Adrenal gland (tissue), 9 donors: ENCODE measurements at regions not wholly inside any gene's neighbourhood (a gene's known extent, or its start where the extent isn't known, plus 50 kb on each side); places are given as distances from the start of the nearest gene placed in this dataset.

Experiments
- DNase-seq, 7 donors: peaks; one replicate each; pipeline ENCODE4 v3.0.0-alpha.2; 2019 to 2020
- H3K27ac ChIP-seq, 5 donors: fragments of 200-600 bp; sonication (generic) in 4 of 5; 1 replicate in 3 of 5; 2 replicates in 2 of 5; pipeline versions ENCODE4 v1.5.1 to v1.8.0; 2016 to 2020; ENCODE audit warnings: mild to moderate bottlenecking in 1 of 5
- H3K27me3 ChIP-seq: fragments of 200-600 bp; 2 replicates; pipeline ENCODE4 v1.8.0; 2021
- H3K36me3 ChIP-seq, 2 donors: fragments of 200-600 bp; replicated peaks in 1 of 2; 1 replicate in 1 of 2; 2 replicates in 1 of 2; pipeline versions ENCODE4 v1.5.1 to v1.8.0; 2018 to 2022
- H3K4me1 ChIP-seq, 2 donors: fragments of 200-600 bp; replicated peaks in 1 of 2; 1 replicate in 1 of 2; 2 replicates in 1 of 2; pipeline versions ENCODE4 v1.5.1 to v1.8.0; 2018 to 2021
- H3K4me3 ChIP-seq, 4 donors: fragments of 200-600 bp; sonication (generic) in 3 of 4; one replicate each; pipeline ENCODE4 v1.5.1; 2016 to 2018
- H3K9me3 ChIP-seq, 3 donors: fragments of 200-600 bp; sonication (generic) in 1 of 3; replicated peaks in 1 of 3; 1 replicate in 2 of 3; 2 replicates in 1 of 3; pipeline versions ENCODE4 v1.5.1 to v1.8.0; 2016 to 2021
- POLR2A ChIP-seq, 2 donors: fragments of 450-650 bp; IDR thresholded peaks; one replicate each; pipeline ENCODE4 v1.6.1; 2017; ENCODE audit warnings: antibody characterized with exemption in 2 of 2, mild to moderate bottlenecking in 2 of 2, moderate library complexity in 1 of 2
- whole genome bisulfite sequencing, 4 donors: extraction: QIAGEN DNeasy Blood & Tissue Kit in 2 of 4; methylation state at CpG; one replicate each; pipeline versions ENCODE4 v1.1.5 to v1.1.7; 2013 to 2017; 5-methylcytosine and 5-hydroxymethylcytosine counted together
- intact Hi-C, 2 donors: fragments of 100-400 bp; cut with DNase I; formaldehyde crosslinking; loops; one replicate each; pipeline versions ENCODE4 v1.14.1 to v1.15.0; 2022 to 2023
- TF ChIP-seq, protein P1 (sequence below), 6 experiments: fragments of 450-650 bp in 4 of 6; fragments of 200-600 bp in 2 of 6; sonication (generic) in 1 of 6; IDR thresholded peaks; 1 replicate in 5 of 6; 2 replicates in 1 of 6; pipeline versions ENCODE4 v1.5.1 to v1.8.0; 2016 to 2021; ENCODE audit warnings: antibody characterized with exemption in 6 of 6, mild to moderate bottlenecking in 2 of 6, moderate library complexity in 1 of 6
- donor health status: healthy with polysubstance abuse.
- donor health status: Bipolar disorder and iron deficiency.
- donor health status: DM: yes; HTN: yes; CAD: no.
- donor health status: DM: no; HTN: no; CAD: no.
- donor health status: DM: no; HTN: no; CAD: no.

DNA sequence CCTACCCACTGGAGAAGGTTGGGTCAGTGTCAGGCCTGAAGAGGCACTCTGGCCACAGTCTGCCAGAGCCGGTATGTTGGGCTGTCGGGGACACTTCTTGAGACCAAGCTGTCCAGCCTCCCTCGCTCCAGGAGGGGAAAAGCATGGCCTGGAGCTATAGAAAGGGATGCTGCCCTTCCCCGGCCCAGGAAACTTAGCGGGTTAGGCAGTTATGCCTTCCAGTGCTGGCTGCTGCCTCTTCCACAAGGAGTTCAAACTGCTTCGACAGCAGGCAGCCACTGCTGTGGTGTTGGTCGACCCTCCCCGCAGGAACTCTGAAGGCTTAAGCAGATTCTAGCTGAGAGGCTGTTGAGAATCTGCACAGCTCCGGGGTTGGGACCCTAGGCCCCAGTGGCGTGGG is 819.4 kb downstream of the DIPK2A start:
- no peak overlapping the region for H3K4me3 ChIP-seq
- intact Hi-C loops, result no loop called here
- H3K36me3 ChIP-seq, result no peaks in the 10 kb centered on the region
- H3K9me3 ChIP-seq, result no peaks in the 10 kb centered on the region
- no peaks in the 10 kb centered on the region for H3K4me1 ChIP-seq
- no peak overlapping the region for H3K27ac ChIP-seq
- no peak for TF ChIP-seq POLR2A (IDR thresholded peaks at IDR 0.05)
- TF ChIP-seq, protein P1, sequence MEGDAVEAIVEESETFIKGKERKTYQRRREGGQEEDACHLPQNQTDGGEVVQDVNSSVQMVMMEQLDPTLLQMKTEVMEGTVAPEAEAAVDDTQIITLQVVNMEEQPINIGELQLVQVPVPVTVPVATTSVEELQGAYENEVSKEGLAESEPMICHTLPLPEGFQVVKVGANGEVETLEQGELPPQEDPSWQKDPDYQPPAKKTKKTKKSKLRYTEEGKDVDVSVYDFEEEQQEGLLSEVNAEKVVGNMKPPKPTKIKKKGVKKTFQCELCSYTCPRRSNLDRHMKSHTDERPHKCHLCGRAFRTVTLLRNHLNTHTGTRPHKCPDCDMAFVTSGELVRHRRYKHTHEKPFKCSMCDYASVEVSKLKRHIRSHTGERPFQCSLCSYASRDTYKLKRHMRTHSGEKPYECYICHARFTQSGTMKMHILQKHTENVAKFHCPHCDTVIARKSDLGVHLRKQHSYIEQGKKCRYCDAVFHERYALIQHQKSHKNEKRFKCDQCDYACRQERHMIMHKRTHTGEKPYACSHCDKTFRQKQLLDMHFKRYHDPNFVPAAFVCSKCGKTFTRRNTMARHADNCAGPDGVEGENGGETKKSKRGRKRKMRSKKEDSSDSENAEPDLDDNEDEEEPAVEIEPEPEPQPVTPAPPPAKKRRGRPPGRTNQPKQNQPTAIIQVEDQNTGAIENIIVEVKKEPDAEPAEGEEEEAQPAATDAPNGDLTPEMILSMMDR (IDR thresholded peaks at IDR 0.05), result no peak
- 85 to 96% (median 93%) methylated on average over 4 to 10 of the region's 10 CpGs for WGBS, 4 donors
- H3K27me3 ChIP-seq, result no peaks in the 10 kb centered on the region
- no peak for DNase-seq

DNA sequence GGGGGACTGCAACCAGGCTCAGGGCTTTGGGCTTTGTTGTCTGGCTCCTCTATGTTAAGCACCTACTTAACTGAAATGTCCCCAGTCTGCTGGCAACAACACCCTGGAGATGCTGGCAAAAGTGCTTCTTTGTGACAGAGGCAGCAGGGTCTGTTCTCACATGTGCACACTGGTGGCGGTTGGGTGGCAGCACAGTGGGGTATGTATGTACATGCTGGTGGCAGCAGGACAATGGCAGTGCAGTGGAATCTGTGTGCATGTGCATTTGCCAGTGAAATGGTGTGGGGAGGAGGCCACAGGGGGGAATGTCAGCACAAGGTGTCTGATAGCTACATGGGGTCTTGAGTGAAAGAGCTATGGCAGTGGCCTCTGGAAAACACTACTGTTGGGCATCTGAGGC is 830.3 kb downstream of the DIPK2A start:
- H3K9me3 ChIP-seq, result no peaks in the 10 kb centered on the region
- H3K4me3 ChIP-seq, result no peak overlapping the region
- H3K27ac ChIP-seq, result no peak overlapping the region
- H3K4me1 ChIP-seq, result no peaks in the 10 kb centered on the region
- no peaks in the 10 kb centered on the region for H3K36me3 ChIP-seq
- no peak for DNase-seq
- no peaks in the 10 kb centered on the region for H3K27me3 ChIP-seq
- TF ChIP-seq, protein P1 (IDR thresholded peaks at IDR 0.05), result no peak
- no peak for TF ChIP-seq POLR2A (IDR thresholded peaks at IDR 0.05)
- 75 to 97% (median 90%) methylated on average over 1 of the region's 1 CpG for WGBS, 4 donors
- intact Hi-C loops, result no loop called here

DNA sequence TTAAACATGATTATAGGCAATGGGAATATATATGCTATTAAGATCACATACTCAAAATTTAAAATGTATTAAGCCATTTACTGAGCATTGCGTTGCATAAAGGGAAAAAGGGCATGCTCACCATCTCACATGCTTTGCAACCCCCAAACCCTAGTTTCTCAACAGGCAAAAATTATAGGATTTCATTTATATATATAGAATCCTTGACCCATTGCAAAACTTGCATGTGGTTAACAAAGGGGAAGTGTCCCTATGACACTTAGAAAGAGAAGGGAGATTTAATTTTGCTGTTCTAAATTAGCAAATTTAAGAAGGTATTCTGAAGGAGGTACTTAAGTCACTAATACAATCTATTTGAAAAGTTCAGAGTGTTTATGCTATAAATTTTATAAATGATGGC is 837.8 kb downstream of the DIPK2A start:
- WGBS, 4 donors, result 30 to 72% (median 67%) methylated on average over 1 of the region's 1 CpG
- intact Hi-C loops, result no loop called here

GRCh38 chr3:144810160-144810559 is 838.5 kb downstream of the DIPK2A start:
- no peak for DNase-seq
- no peaks in the 10 kb centered on the region for H3K36me3 ChIP-seq
- intact Hi-C loops, result no loop called here
- H3K4me3 ChIP-seq, result no peak overlapping the region
- 41 to 69% (median 49%) methylated on average over 1 of the region's 1 CpG for WGBS, 4 donors
- H3K27ac ChIP-seq, result no peak overlapping the region
- TF ChIP-seq, protein P1 (IDR thresholded peaks at IDR 0.05), result no peak
- TF ChIP-seq POLR2A (IDR thresholded peaks at IDR 0.05), result no peak
- no peaks in the 10 kb centered on the region for H3K4me1 ChIP-seq
- H3K27me3 ChIP-seq, result no peaks in the 10 kb centered on the region
- H3K9me3 ChIP-seq, result no peaks in the 10 kb centered on the region

More for the DNA sequence above, 837.8 kb downstream of the DIPK2A start:
- no peak overlapping the region for H3K4me3 ChIP-seq
- H3K27me3 ChIP-seq, result no peaks in the 10 kb centered on the region
- no peaks in the 10 kb centered on the region for H3K4me1 ChIP-seq
- no peaks in the 10 kb centered on the region for H3K9me3 ChIP-seq
- TF ChIP-seq, protein P1 (IDR thresholded peaks at IDR 0.05), result no peak
- no peak for TF ChIP-seq POLR2A (IDR thresholded peaks at IDR 0.05)
- no peak overlapping the region for H3K27ac ChIP-seq
- H3K36me3 ChIP-seq, result no peaks in the 10 kb centered on the region
- no peak for DNase-seq
